ENCODE measurements at regions not wholly inside any gene's neighbourhood (a gene's known extent, or its start where the extent isn't known, plus 50 kb on each side); places are given as distances from the start of the nearest gene placed in this dataset.

DNA sequence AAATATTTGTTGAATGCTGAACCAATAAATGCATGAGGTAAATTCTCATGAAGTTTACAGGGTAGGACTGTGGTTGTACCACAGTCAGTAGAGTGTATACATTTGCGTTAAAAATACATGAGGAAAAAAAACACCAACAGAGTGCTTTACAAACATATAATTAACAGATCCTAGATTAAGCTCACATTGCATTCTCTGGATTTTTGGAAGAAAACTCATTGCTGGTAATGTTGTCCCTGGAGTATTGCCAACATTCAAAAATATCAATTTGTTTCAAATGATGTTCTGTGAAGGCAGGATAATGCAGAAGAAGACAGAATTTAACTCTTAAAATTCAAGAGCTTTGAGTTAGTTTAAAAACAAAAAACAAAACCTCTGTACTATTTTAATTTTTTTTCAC is 95.5 kb downstream of the MBL2 start:
- ATAC-seq (ENCODE audit: low read depth) (no peak), DNase-seq (no peak)
- Histone ChIP-seq H3K4ac (ENCODE audit: low read depth, low read length) (no peak overlapping the region), H3K27ac (ENCODE audit: insufficient read depth, low read length) (no peak overlapping the region), H3K4me3 (ENCODE audit: insufficient read depth, low read depth, low read length) (no peak overlapping the region), H2AFZ (replicated peaks; ENCODE audit: low read length, poor library complexity) (no peak overlapping the region), H2BK5ac (ENCODE audit: low read depth, low read length, poor library complexity, severe bottlenecking) (no peak overlapping the region), H3K4me2 (ENCODE audit: low read depth, low read length) (no peak overlapping the region), H4K20me1 (ENCODE audit: insufficient read depth, low read length) (no peaks in the 10 kb centered on the region), H2BK20ac (ENCODE audit: low read depth, low read length) (no peak overlapping the region), H4K8ac (ENCODE audit: low read depth in 2 of 2, low read length in 2 of 2) (no peak overlapping the region), H3K56ac (ENCODE audit: extremely low read depth, insufficient read depth, low read length) (no peak overlapping the region), H3K27me3 (ENCODE audit: control insufficient read depth, insufficient read depth, low read length) (no peaks in the 10 kb centered on the region), H3K36me3 (ENCODE audit: control insufficient read depth, insufficient read depth, low read length) (no peaks in the 10 kb centered on the region), H3K14ac (replicated peaks; ENCODE audit: low read depth, low read length) (no peak overlapping the region), H4K91ac (ENCODE audit: insufficient read depth, low read depth, low read length) (no peak overlapping the region), H3K79me1 (ENCODE audit: low read depth in 1 of 2, low read length in 2 of 2) (no peaks in the 10 kb centered on the region), H4K5ac (ENCODE audit: low read depth, low read length) (no peak overlapping the region), H3K23ac (ENCODE audit: low read depth, low read length) (no peak overlapping the region), H2BK120ac (ENCODE audit: low read depth, low read length) (no peak overlapping the region), H2AK5ac (ENCODE audit: low read depth, low read length) (no peak overlapping the region), H3K18ac (ENCODE audit: low read depth, low read length) (no peak overlapping the region), H3K9me3 (ENCODE audit: control insufficient read depth, insufficient read depth, low read length) (no peaks in the 10 kb centered on the region), H3K9ac (ENCODE audit: low read depth, low read length) (no peak overlapping the region), H3K9me1 (ENCODE audit: insufficient read depth, low read length) (no peaks in the 10 kb centered on the region), H2BK15ac (ENCODE audit: low read depth, low read length) (no peak overlapping the region), H2AK9ac (replicated peaks; ENCODE audit: low read depth, low read length, poor library complexity) (no peak overlapping the region), H3K4me1 (ENCODE audit: control insufficient read depth, insufficient read depth, low read length) (no peaks in the 10 kb centered on the region)
- CTCF ChIA-PET, result interaction anchor here (1.0 kb wide), 1 partner anchor 9 kb away, joined by 3 read pairs; no protein-coding TSS in a partner anchor
- no CpG with 5 or more reads among the region's 1 CpG for WGBS, 2 experiments (ENCODE audit: extremely low coverage in 2 of 2, insufficient read length in 1 of 2)
- POLR2A ChIA-PET (ENCODE audit: unreplicated experiment), result no interaction called here
- in situ Hi-C loops (cut with MboI; ENCODE audit: low sequenced_read_pairs) (no loop called here), dilution Hi-C loops (cut with HindIII; ENCODE audit: low sequenced_read_pairs, unreplicated experiment) (no loop called here), intact Hi-C loops (cut with micrococcal nuclease) (no loop called here)
- BruUV-seq (replicated peaks), result no TSS peak
- TF ChIP-seq FOS (IDR thresholded peaks at IDR 0.05; ENCODE audit: low read depth, low read length), result no peak
- TF ChIP-seq, protein P1, sequence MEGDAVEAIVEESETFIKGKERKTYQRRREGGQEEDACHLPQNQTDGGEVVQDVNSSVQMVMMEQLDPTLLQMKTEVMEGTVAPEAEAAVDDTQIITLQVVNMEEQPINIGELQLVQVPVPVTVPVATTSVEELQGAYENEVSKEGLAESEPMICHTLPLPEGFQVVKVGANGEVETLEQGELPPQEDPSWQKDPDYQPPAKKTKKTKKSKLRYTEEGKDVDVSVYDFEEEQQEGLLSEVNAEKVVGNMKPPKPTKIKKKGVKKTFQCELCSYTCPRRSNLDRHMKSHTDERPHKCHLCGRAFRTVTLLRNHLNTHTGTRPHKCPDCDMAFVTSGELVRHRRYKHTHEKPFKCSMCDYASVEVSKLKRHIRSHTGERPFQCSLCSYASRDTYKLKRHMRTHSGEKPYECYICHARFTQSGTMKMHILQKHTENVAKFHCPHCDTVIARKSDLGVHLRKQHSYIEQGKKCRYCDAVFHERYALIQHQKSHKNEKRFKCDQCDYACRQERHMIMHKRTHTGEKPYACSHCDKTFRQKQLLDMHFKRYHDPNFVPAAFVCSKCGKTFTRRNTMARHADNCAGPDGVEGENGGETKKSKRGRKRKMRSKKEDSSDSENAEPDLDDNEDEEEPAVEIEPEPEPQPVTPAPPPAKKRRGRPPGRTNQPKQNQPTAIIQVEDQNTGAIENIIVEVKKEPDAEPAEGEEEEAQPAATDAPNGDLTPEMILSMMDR (conservative IDR thresholded peaks at IDR 0.05; ENCODE audit: low read depth, low read length), result no peak
- TF ChIP-seq MXI1 (IDR thresholded peaks at IDR 0.05; ENCODE audit: borderline replicate concordance, low read depth, low read length), result no peak

All from IMR-90 (cell line).